ENCODE measurements at regions not wholly inside any gene's neighbourhood (a gene's known extent, or its start where the extent isn't known, plus 50 kb on each side); places are given as distances from the start of the nearest gene placed in this dataset.

DNA sequence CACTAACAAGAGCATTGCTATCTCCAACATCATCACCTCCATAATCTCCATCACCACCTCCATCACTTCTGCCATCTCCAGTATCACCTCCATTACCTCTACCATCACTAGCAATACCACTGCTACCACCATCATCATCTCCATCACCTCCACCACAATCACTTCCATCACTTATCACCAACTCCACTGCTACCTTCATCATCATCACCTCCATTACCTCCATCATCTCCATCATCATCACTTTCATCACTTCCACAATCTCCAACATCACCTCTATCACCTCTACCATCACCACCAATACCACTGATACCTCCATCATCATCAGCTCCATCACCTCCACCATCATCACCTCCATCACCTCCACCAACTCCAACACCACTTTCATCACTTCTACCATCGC, 102.4 kb upstream of the TMEM132C start:
- no peak overlapping the region for H3K4me3 ChIP-seq
- no peak for TF ChIP-seq POLR2A (IDR thresholded peaks at IDR 0.05)
- no peak for TF ChIP-seq POLR2AphosphoS5 (IDR thresholded peaks at IDR 0.05)
- TF ChIP-seq, protein P1, sequence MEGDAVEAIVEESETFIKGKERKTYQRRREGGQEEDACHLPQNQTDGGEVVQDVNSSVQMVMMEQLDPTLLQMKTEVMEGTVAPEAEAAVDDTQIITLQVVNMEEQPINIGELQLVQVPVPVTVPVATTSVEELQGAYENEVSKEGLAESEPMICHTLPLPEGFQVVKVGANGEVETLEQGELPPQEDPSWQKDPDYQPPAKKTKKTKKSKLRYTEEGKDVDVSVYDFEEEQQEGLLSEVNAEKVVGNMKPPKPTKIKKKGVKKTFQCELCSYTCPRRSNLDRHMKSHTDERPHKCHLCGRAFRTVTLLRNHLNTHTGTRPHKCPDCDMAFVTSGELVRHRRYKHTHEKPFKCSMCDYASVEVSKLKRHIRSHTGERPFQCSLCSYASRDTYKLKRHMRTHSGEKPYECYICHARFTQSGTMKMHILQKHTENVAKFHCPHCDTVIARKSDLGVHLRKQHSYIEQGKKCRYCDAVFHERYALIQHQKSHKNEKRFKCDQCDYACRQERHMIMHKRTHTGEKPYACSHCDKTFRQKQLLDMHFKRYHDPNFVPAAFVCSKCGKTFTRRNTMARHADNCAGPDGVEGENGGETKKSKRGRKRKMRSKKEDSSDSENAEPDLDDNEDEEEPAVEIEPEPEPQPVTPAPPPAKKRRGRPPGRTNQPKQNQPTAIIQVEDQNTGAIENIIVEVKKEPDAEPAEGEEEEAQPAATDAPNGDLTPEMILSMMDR (IDR thresholded peaks at IDR 0.05): no peak
- intact Hi-C loops (cut with DNase I): no loop called here
- H3K9me3 ChIP-seq: no peaks in the 10 kb centered on the region
- H3K27ac ChIP-seq: no peak overlapping the region
- no peaks in the 10 kb centered on the region for H3K4me1 ChIP-seq (replicated peaks)
- WGBS: 95% methylated on average over 1 of the region's 1 CpG
- H3K36me3 ChIP-seq: no peaks in the 10 kb centered on the region
- no peaks in the 10 kb centered on the region for H3K27me3 ChIP-seq (replicated peaks; ENCODE audit: insufficient read depth)
- no peak for DNase-seq (ENCODE audit: low spot score)

DNA sequence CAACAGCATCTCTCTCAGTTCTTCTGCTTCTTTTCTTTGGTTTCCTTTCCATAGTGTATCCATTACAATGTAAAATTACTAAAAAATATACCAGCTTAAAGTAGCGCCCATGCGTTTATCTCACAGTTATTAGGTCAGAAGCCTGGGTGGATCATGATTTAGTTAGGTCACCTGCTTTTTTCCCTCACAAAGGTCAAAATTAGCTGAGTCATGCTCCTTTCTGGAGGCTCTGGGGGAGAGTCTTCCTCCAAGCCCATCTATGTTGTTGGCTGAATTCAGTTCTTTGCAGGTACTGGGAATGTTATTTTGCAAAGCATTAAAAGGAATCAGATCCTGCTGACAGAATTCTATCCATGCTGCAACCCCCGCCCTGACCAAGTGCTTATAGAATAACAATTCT, 101.6 kb upstream of the TMEM132C start:
- no peak for DNase-seq (ENCODE audit: low spot score)
- no peaks in the 10 kb centered on the region for H3K36me3 ChIP-seq
- H3K9me3 ChIP-seq: no peaks in the 10 kb centered on the region
- TF ChIP-seq POLR2AphosphoS5 (IDR thresholded peaks at IDR 0.05) (no peak), POLR2A (IDR thresholded peaks at IDR 0.05) (no peak)
- TF ChIP-seq, protein P1 (IDR thresholded peaks at IDR 0.05): no peak
- H3K4me3 ChIP-seq: no peak overlapping the region
- no peaks in the 10 kb centered on the region for H3K27me3 ChIP-seq (replicated peaks; ENCODE audit: insufficient read depth)
- H3K4me1 ChIP-seq (replicated peaks): no peaks in the 10 kb centered on the region
- 95% methylated on average over 3 of the region's 3 CpGs for WGBS
- H3K27ac ChIP-seq: no peak overlapping the region
- intact Hi-C loops (cut with DNase I): no loop called here

DNA sequence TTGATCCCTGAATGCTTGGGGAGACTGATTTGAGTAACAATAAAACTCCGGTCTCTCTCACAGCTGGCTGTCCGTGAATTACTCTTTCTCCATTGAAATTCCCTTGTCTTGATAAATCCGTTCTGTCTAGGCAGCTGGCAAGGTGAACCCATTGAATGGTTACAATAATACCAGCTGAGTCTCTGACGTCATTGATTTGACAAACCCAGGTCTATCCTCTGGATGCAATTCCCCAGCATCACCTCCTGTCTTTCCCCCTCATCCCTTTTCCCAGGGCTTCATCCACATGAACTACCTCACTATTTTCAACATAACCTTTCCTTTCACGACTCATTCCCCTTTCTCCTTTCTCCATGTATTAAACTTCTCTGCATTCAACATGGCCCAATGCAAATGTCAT, 98.7 kb upstream of the TMEM132C start:
- intact Hi-C loops (cut with DNase I): no loop called here
- no peaks in the 10 kb centered on the region for H3K4me1 ChIP-seq (replicated peaks)

DNA sequence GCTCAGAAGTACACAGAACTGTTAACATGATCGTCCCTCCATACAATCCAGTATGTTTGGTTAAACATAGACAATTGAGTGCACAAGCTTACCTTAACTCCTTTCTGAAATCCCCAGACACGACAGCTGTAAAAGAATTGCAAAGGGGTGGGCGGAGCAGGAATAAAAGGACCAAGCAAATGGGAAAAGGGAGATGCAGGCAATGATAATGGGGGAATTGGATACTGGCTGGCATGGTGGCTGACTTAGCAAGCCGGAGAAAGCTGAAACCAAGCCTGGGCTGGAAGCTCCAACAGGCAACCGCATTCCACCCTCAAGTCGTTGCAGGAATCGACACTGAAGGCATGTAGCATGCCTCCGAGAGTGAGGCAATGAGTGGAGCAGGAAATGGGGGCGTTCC, 96.8 kb upstream of the TMEM132C start:
- intact Hi-C loops (cut with DNase I): no loop called here
- Histone ChIP-seq H3K9me3 (no peaks in the 10 kb centered on the region), H3K4me3 (no peak overlapping the region), H3K27me3 (replicated peaks; ENCODE audit: insufficient read depth) (no peaks in the 10 kb centered on the region), H3K27ac (no peak overlapping the region), H3K4me1 (replicated peaks) (no peaks in the 10 kb centered on the region), H3K36me3 (no peaks in the 10 kb centered on the region)
- TF ChIP-seq POLR2AphosphoS5 (IDR thresholded peaks at IDR 0.05): no peak
- WGBS: 51% methylated on average over 9 of the region's 9 CpGs
- no peak for DNase-seq (ENCODE audit: low spot score)

More for the DNA sequence above, 98.7 kb upstream of the TMEM132C start:
- DNase-seq (ENCODE audit: low spot score): no peak
- 70% methylated on average over 5 of the region's 5 CpGs for WGBS
- Histone ChIP-seq H3K4me3 (no peak overlapping the region), H3K9me3 (no peaks in the 10 kb centered on the region), H3K27ac (no peak overlapping the region), H3K27me3 (replicated peaks; ENCODE audit: insufficient read depth) (no peaks in the 10 kb centered on the region), H3K36me3 (no peaks in the 10 kb centered on the region)
- TF ChIP-seq, protein P1 (IDR thresholded peaks at IDR 0.05): no peak
- no peak for TF ChIP-seq POLR2A (IDR thresholded peaks at IDR 0.05)
- TF ChIP-seq POLR2AphosphoS5 (IDR thresholded peaks at IDR 0.05): no peak

DNA sequence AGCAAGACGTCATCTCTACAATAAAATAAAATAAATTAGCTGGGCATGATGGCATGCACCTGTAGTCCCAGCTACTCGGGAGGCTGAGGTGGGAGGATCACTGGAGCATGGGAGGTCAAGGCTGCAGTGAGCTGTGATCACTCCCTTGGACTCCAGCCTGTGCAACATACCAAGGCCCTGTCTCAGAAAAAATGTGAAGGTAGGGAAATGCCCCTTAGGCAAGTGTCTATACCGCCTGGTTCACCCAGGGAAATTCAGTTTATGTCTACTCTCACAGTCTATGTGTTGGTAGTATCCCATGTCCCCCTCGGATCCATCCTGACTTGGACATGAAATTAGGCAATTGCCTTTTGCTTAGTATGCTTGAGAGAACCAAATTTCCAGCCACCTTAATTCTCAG, 88.4 kb upstream of the TMEM132C start:
- Histone ChIP-seq H3K27ac (no peak overlapping the region), H3K9me3 (no peaks in the 10 kb centered on the region), H3K4me3 (no peak overlapping the region), H3K4me1 (replicated peaks) (no peaks in the 10 kb centered on the region), H3K36me3 (no peaks in the 10 kb centered on the region), H3K27me3 (replicated peaks; ENCODE audit: insufficient read depth) (no peaks in the 10 kb centered on the region)
- intact Hi-C loops (cut with DNase I): no loop called here
- WGBS: 64% methylated on average over 4 of the region's 4 CpGs
- no peak for DNase-seq (ENCODE audit: low spot score)
- TF ChIP-seq POLR2AphosphoS5 (IDR thresholded peaks at IDR 0.05) (no peak), POLR2A (IDR thresholded peaks at IDR 0.05) (no peak)
- TF ChIP-seq, protein P1 (IDR thresholded peaks at IDR 0.05): no peak

All from prostate gland (tissue), 2 donors.